Hepatocyte (in vitro differentiated cells): ENCODE measurements at regions not wholly inside any gene's neighbourhood (a gene's known extent, or its start where the extent isn't known, plus 50 kb on each side); places are given as distances from the start of the nearest gene placed in this dataset.

Source experiments
- EZH2 ChIP-seq: fragments of 200-600 bp; sonication (generic); IDR thresholded peaks from 2 replicates; pipeline ENCODE4 v1.6.1; 2016; ENCODE audit warnings: antibody characterized with exemption, mild to moderate bottlenecking, borderline replicate concordance
- EZH2phosphoT487 ChIP-seq: fragments of 200-600 bp; sonication (generic); IDR thresholded peaks from one replicate; pipeline ENCODE4 v1.6.1; 2018; ENCODE audit warnings: antibody characterized with exemption, mild to moderate bottlenecking, low read depth, moderate library complexity; ENCODE audit not compliant: unreplicated experiment, severe bottlenecking
- TF ChIP-seq, protein P1 (sequence below): fragments of 200-600 bp; sonication (generic); IDR thresholded peaks from 2 replicates; pipeline ENCODE4 v1.5.1; 2016; ENCODE audit warnings: antibody characterized with exemption, mild to moderate bottlenecking; ENCODE audit not compliant: poor library complexity

DNA sequence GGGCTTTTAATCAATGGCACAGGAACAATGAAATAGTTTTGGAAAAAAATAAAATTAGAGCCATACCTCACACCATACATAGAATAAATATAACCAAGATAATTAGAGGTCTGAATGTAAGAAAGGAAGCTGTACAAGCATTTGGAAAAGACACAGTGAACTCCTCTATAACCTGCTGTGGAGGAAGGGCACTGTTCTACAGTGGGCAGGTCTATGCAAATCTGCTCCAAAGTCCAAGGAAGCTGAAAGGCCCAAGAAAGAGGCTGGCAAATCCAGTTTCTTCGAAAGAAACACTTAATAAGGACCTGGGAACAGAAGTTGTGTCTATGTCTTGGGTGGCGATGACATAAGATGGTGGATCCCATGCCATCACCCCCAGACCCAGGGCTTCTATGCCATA is 169.4 kb upstream of the RALGAPA2 start:
- TF ChIP-seq, protein P1, sequence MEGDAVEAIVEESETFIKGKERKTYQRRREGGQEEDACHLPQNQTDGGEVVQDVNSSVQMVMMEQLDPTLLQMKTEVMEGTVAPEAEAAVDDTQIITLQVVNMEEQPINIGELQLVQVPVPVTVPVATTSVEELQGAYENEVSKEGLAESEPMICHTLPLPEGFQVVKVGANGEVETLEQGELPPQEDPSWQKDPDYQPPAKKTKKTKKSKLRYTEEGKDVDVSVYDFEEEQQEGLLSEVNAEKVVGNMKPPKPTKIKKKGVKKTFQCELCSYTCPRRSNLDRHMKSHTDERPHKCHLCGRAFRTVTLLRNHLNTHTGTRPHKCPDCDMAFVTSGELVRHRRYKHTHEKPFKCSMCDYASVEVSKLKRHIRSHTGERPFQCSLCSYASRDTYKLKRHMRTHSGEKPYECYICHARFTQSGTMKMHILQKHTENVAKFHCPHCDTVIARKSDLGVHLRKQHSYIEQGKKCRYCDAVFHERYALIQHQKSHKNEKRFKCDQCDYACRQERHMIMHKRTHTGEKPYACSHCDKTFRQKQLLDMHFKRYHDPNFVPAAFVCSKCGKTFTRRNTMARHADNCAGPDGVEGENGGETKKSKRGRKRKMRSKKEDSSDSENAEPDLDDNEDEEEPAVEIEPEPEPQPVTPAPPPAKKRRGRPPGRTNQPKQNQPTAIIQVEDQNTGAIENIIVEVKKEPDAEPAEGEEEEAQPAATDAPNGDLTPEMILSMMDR: no peak
- TF ChIP-seq EZH2: no peak
- TF ChIP-seq EZH2phosphoT487: no peak
